Cardiac muscle cell (in vitro differentiated cells and primary cell): ENCODE measurements at regions not wholly inside any gene's neighbourhood (a gene's known extent, or its start where the extent isn't known, plus 50 kb on each side); places are given as distances from the start of the nearest gene placed in this dataset.

Experiments used
- DNase-seq, 2 donors: peaks; one replicate each; pipeline versions ENCODE4 v3.0.0 to v3.0.0-alpha.2; 2010 to 2017; ENCODE audit warnings: low read depth in 1 of 2, low spot score in 1 of 2
- H3K27ac ChIP-seq: fragments of 200-600 bp; sonication (generic); 2 replicates; pipeline ENCODE4 v1.5.1; 2016
- H3K27me3 ChIP-seq: fragments of 200-600 bp; sonication (generic); 2 replicates; pipeline ENCODE4 v1.6.0; 2016; ENCODE audit warnings: control low read depth
- H3K36me3 ChIP-seq: fragments of 200-600 bp; sonication (generic); 2 replicates; pipeline ENCODE4 v1.5.1; 2016; ENCODE audit warnings: control low read depth
- H3K4me1 ChIP-seq: fragments of 200-600 bp; sonication (generic); 2 replicates; pipeline ENCODE4 v1.8.1; 2017; ENCODE audit warnings: low read depth, mild to moderate bottlenecking, mixed run types
- H3K4me3 ChIP-seq: fragments of 200-600 bp; sonication (generic); 2 replicates; pipeline ENCODE4 v1.5.1; 2016; ENCODE audit warnings: mild to moderate bottlenecking
- H3K9me3 ChIP-seq: fragments of 200-600 bp; sonication (generic); 2 replicates; pipeline ENCODE4 v1.5.1; 2017; ENCODE audit warnings: low read depth, mild to moderate bottlenecking, control low read depth
- CTCF ChIP-seq: IDR thresholded peaks from 2 replicates; pipeline ENCODE4 v1.5.1; 2012; ENCODE audit warnings: low read depth, mild to moderate bottlenecking, low read length

- H3K4me3 ChIP-seq = no peak overlapping the region
- no peak for DNase-seq
- H3K36me3 ChIP-seq = no peaks in the 10 kb centered on the region
- peak overlapping the region; percentile 10 for H3K27ac ChIP-seq
- H3K4me1 ChIP-seq = peaks cover 25% of the 10 kb centered on the region
- no peak for TF ChIP-seq CTCF
- H3K27me3 ChIP-seq = no peaks in the 10 kb centered on the region
- H3K9me3 ChIP-seq = no peaks in the 10 kb centered on the region
These were observed 94.4 kb upstream of the TNFSF4 start for GRCh38 chr1:173301507-173301906.

- no peak overlapping the region for H3K4me3 ChIP-seq
- no peak overlapping the region for H3K27ac ChIP-seq
These were observed 95.2 kb upstream of the TNFSF4 start for GRCh38 chr1:173302366-173302765.

DNA sequence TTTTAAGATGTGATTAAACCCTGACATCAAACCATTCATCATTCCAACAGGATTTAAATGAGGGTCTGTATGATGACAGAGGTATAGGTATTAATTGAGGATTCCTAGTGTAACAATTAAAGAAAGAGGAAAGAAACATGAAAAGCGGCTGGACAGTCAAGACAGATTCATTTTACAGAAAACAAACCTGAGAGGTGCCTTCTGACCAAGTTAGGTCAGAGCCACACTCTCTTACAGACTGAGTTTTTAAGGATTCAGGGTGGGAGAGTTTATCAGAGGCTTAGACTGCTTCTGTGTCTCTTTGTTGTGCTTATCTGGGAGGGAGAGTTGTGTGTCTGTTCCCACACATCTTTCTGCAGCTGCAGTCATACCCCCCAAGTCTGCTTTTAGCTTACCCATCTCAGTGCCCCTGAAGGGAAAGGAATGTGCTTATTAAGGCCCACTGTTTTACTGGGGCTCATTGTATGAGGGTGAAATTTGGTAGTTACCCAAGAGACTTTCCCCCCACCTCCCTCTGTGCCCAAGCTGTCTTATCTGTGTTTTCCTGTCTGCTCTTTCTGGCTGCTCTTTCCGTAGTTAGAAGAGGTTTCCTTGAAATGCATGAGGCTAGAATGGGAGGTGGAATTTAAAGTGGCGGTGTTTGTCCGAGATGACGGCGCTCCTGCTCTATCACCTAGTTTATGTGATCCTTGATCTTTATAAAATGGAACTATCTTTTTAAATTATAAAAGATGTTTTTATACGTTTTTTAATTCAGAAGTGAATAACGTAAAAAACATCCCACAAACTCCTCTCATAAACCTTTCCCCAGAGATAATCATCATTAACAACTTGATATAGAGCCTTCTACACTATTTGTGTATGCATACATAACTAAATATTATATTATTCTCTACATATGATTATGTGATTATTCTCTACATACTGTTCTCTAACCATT is 96.0 kb upstream of the TNFSF4 start:
- TF ChIP-seq CTCF = no peak
- peak overlapping the region; percentile 85 for H3K27ac ChIP-seq
- H3K9me3 ChIP-seq = no peaks in the 10 kb centered on the region
- H3K36me3 ChIP-seq = no peaks in the 10 kb centered on the region
- peaks cover 25% of the 10 kb centered on the region for H3K4me1 ChIP-seq
- DNase-seq = peak; percentile 40 to 41
- H3K27me3 ChIP-seq = no peaks in the 10 kb centered on the region
- H3K4me3 ChIP-seq = no peak overlapping the region

More at GRCh38 chr1:173302366-173302765, 95.2 kb upstream of the TNFSF4 start:
- TF ChIP-seq CTCF = no peak
- peaks cover 25% of the 10 kb centered on the region for H3K4me1 ChIP-seq
- H3K27me3 ChIP-seq = no peaks in the 10 kb centered on the region
- no peaks in the 10 kb centered on the region for H3K36me3 ChIP-seq
- no peaks in the 10 kb centered on the region for H3K9me3 ChIP-seq
- DNase-seq = no peak

- Histone ChIP-seq H3K27me3 (no peaks in the 10 kb centered on the region), H3K36me3 (no peaks in the 10 kb centered on the region), H3K4me3 (no peak overlapping the region), H3K4me1 (peaks cover 25% of the 10 kb centered on the region), H3K27ac (peak overlapping the region; percentile 85), H3K9me3 (no peaks in the 10 kb centered on the region)
- DNase-seq = no peak
- TF ChIP-seq CTCF = no peak
These were observed 96.9 kb upstream of the TNFSF4 start for GRCh38 chr1:173303984-173304383.

GRCh38 chr1:173304529-173305227 is 97.5 kb upstream of the TNFSF4 start:
- TF ChIP-seq CTCF = no peak
- no peak overlapping the region for H3K27ac ChIP-seq
- no peaks in the 10 kb centered on the region for H3K36me3 ChIP-seq
- no peaks in the 10 kb centered on the region for H3K9me3 ChIP-seq
- no peak overlapping the region for H3K4me3 ChIP-seq
- no peaks in the 10 kb centered on the region for H3K27me3 ChIP-seq
- H3K4me1 ChIP-seq = peaks cover 25% of the 10 kb centered on the region
- no peak for DNase-seq
